K562 (cell line): ENCODE measurements at regions not wholly inside any gene's neighbourhood (a gene's known extent, or its start where the extent isn't known, plus 50 kb on each side); places are given as distances from the start of the nearest gene placed in this dataset.

Experiments used
- CEBPB ChIP-seq: fragments of 450-650 bp; IDR thresholded peaks from 2 replicates; pipeline ENCODE4 v1.6.1; 2016; ENCODE audit warnings: missing genetic modification characterization, missing compliant biosample characterization
- HCFC1 ChIP-seq: IDR thresholded peaks from 2 replicates; pipeline ENCODE4 v1.6.1; 2012; ENCODE audit warnings: low read depth, low read length, improper control_type of control experiment
- MAFG ChIP-seq: fragments of 450-650 bp; conservative IDR thresholded peaks from 2 replicates; pipeline ENCODE4 v1.6.1; 2016; ENCODE audit warnings: missing genetic modification characterization, missing compliant biosample characterization
- MGA ChIP-seq: fragments of 450-650 bp; IDR thresholded peaks from 2 replicates; pipeline ENCODE4 v1.6.1; 2016; ENCODE audit warnings: mild to moderate bottlenecking, moderate library complexity
- MLLT1 ChIP-seq, 2 experiments: fragments of 450-650 bp; IDR thresholded peaks; 2 replicates each; pipeline ENCODE4 v1.6.1; 2016
- RBBP5 ChIP-seq: fragments of 200-600 bp; sonication (generic); IDR thresholded peaks from 2 replicates; pipeline ENCODE4 v1.6.1; 2012; ENCODE audit warnings: borderline replicate concordance, mild to moderate bottlenecking, low read length, control low read depth, inconsistent platforms; ENCODE audit not compliant: insufficient read depth, poor library complexity, severe bottlenecking
- ZFP91 ChIP-seq: sonication (generic); formaldehyde crosslinking; IDR thresholded peaks from 2 replicates; pipeline ENCODE4 v1.8.0; 2022; ENCODE audit warnings: mild to moderate bottlenecking, missing genetic modification reagents
- ZNF165 ChIP-seq: fragments of 250-450 bp; sonication (Bioruptor Pico); IDR thresholded peaks from 2 replicates; pipeline ENCODE4 v1.4.0; 2020; ENCODE audit warnings: borderline replicate concordance
- ZNF644 ChIP-seq: fragments of 200-800 bp; sonication (Bioruptor generic); IDR thresholded peaks from 2 replicates; pipeline ENCODE4 v1.6.1; 2016; ENCODE audit warnings: low read depth, missing genetic modification characterization, missing compliant biosample characterization

GRCh38 chr1:221350091-221350490 is 391.8 kb downstream of the DUSP10 start (continued):
- TF ChIP-seq MGA: no peak
- no peak for TF ChIP-seq RBBP5
- TF ChIP-seq ZFP91 (CRISPR knock-in tag): no peak
- no peak for TF ChIP-seq MLLT1 (IDR thresholded peaks at IDR 0.05)
- TF ChIP-seq ZNF644 (tag): no peak
- TF ChIP-seq CEBPB (tag): no peak
- TF ChIP-seq MAFG (tag): no peak
- TF ChIP-seq ZNF165 (CRISPR knock-in tag): no peak
- no peak for TF ChIP-seq HCFC1
